Adipocyte (in vitro differentiated cells): ENCODE measurements at regions not wholly inside any gene's neighbourhood (a gene's known extent, or its start where the extent isn't known, plus 50 kb on each side); places are given as distances from the start of the nearest gene placed in this dataset.
A peak's percentile ranks its signal among the peaks of the same experiment; 100 is the strongest.

Source experiments
- DNase-seq: peaks from one replicate; pipeline ENCODE4 v3.0.0-alpha.2; 2015; ENCODE audit warnings: low read depth
- H3K27me3 ChIP-seq: replicated peaks from 2 replicates; pipeline ENCODE4 v1.7.0; 2013; ENCODE audit warnings: mild to moderate bottlenecking, low read length, moderate library complexity; ENCODE audit not compliant: control insufficient read depth, insufficient read depth
- H3K36me3 ChIP-seq: 2 replicates; pipeline ENCODE4 v1.7.0; 2013; ENCODE audit warnings: low read length, mild to moderate bottlenecking, moderate library complexity; ENCODE audit not compliant: control insufficient read depth, insufficient read depth, severe bottlenecking
- H3K4me1 ChIP-seq: 2 replicates; pipeline ENCODE4 v1.7.0; 2013; ENCODE audit warnings: mild to moderate bottlenecking, low read length, moderate library complexity; ENCODE audit not compliant: control insufficient read depth, insufficient read depth
- H3K4me3 ChIP-seq: 2 replicates; pipeline ENCODE4 v1.7.0; 2013; ENCODE audit warnings: mild to moderate bottlenecking, low read length, moderate library complexity
- H3K9ac ChIP-seq: 2 replicates; pipeline ENCODE4 v1.7.0; 2013; ENCODE audit warnings: mild to moderate bottlenecking, low read length, moderate library complexity
- H3K9me3 ChIP-seq: 2 replicates; pipeline ENCODE4 v1.7.0; 2013; ENCODE audit warnings: mild to moderate bottlenecking, low read length, moderate library complexity; ENCODE audit not compliant: control insufficient read depth

GRCh38 chr9:23375511-23375910, 450.5 kb downstream of the ELAVL2 start:
- no peak overlapping the region for H3K4me3 ChIP-seq
- H3K9ac ChIP-seq: peak overlapping the region; percentile 35
- peak; percentile 77 for DNase-seq
- no peaks in the 10 kb centered on the region for H3K36me3 ChIP-seq
- peaks cover 38% of the 10 kb centered on the region for H3K4me1 ChIP-seq
- H3K9me3 ChIP-seq: no peaks in the 10 kb centered on the region
- H3K27me3 ChIP-seq: no peaks in the 10 kb centered on the region

- no peaks in the 10 kb centered on the region for H3K36me3 ChIP-seq
- peak overlapping the region; percentile 72 for H3K9ac ChIP-seq
- H3K4me1 ChIP-seq: peaks cover 43% of the 10 kb centered on the region
- no peaks in the 10 kb centered on the region for H3K9me3 ChIP-seq
- no peaks in the 10 kb centered on the region for H3K27me3 ChIP-seq
- peak overlapping the region; percentile 54 for H3K4me3 ChIP-seq
- no peak for DNase-seq
These were observed 446.2 kb downstream of the ELAVL2 start for GRCh38 chr9:23379842-23380241.

- H3K4me1 ChIP-seq: peaks cover 33% of the 10 kb centered on the region
- peak overlapping the region; percentile 54 for H3K4me3 ChIP-seq
- no peaks in the 10 kb centered on the region for H3K27me3 ChIP-seq
- H3K36me3 ChIP-seq: no peaks in the 10 kb centered on the region
- H3K9me3 ChIP-seq: no peaks in the 10 kb centered on the region
- no peak for DNase-seq
- H3K9ac ChIP-seq: peak overlapping the region; percentile 72
These were observed 445.2 kb downstream of the ELAVL2 start for GRCh38 chr9:23380821-23381220.

GRCh38 chr9:23382418-23382817, 443.6 kb downstream of the ELAVL2 start:
- no peak overlapping the region for H3K9ac ChIP-seq
- H3K9me3 ChIP-seq: no peaks in the 10 kb centered on the region
- H3K27me3 ChIP-seq: no peaks in the 10 kb centered on the region
- no peak for DNase-seq
- peaks cover 26% of the 10 kb centered on the region for H3K4me1 ChIP-seq
- H3K4me3 ChIP-seq: no peak overlapping the region
- no peaks in the 10 kb centered on the region for H3K36me3 ChIP-seq

- no peak overlapping the region for H3K4me3 ChIP-seq
- DNase-seq: no peak
- no peaks in the 10 kb centered on the region for H3K27me3 ChIP-seq
- H3K36me3 ChIP-seq: no peaks in the 10 kb centered on the region
- no peaks in the 10 kb centered on the region for H3K9me3 ChIP-seq
- H3K9ac ChIP-seq: no peak overlapping the region
- H3K4me1 ChIP-seq: no peaks in the 10 kb centered on the region
These were observed 431.9 kb downstream of the ELAVL2 start for GRCh38 chr9:23394189-23394588.

GRCh38 chr9:23408874-23409273, 417.2 kb downstream of the ELAVL2 start:
- Histone ChIP-seq H3K27me3 (no peaks in the 10 kb centered on the region), H3K36me3 (no peaks in the 10 kb centered on the region), H3K4me1 (peaks cover 5% of the 10 kb centered on the region), H3K9me3 (no peaks in the 10 kb centered on the region), H3K4me3 (no peak overlapping the region), H3K9ac (no peak overlapping the region)
- DNase-seq: no peak

- no peaks in the 10 kb centered on the region for H3K9me3 ChIP-seq
- no peaks in the 10 kb centered on the region for H3K27me3 ChIP-seq
- peaks cover 5% of the 10 kb centered on the region for H3K4me1 ChIP-seq
- H3K36me3 ChIP-seq: no peaks in the 10 kb centered on the region
- H3K4me3 ChIP-seq: no peak overlapping the region
- no peak for DNase-seq
- no peak overlapping the region for H3K9ac ChIP-seq
These were observed 414.0 kb downstream of the ELAVL2 start for GRCh38 chr9:23412046-23412445.

- H3K4me1 ChIP-seq: peaks cover 5% of the 10 kb centered on the region
These were observed 413.6 kb downstream of the ELAVL2 start for GRCh38 chr9:23412458-23412857.

GRCh38 chr9:23413541-23413940, 412.5 kb downstream of the ELAVL2 start:
- H3K9me3 ChIP-seq: no peaks in the 10 kb centered on the region
- no peaks in the 10 kb centered on the region for H3K27me3 ChIP-seq
- H3K4me3 ChIP-seq: no peak overlapping the region
- no peak for DNase-seq
- H3K4me1 ChIP-seq: peaks cover 5% of the 10 kb centered on the region
- H3K36me3 ChIP-seq: no peaks in the 10 kb centered on the region
- no peak overlapping the region for H3K9ac ChIP-seq

More at GRCh38 chr9:23412458-23412857, 413.6 kb downstream of the ELAVL2 start:
- H3K36me3 ChIP-seq: no peaks in the 10 kb centered on the region
- H3K9me3 ChIP-seq: no peaks in the 10 kb centered on the region
- no peak overlapping the region for H3K9ac ChIP-seq
- H3K27me3 ChIP-seq: no peaks in the 10 kb centered on the region
- no peak for DNase-seq
- no peak overlapping the region for H3K4me3 ChIP-seq

- no peaks in the 10 kb centered on the region for H3K27me3 ChIP-seq
- H3K36me3 ChIP-seq: no peaks in the 10 kb centered on the region
- no peaks in the 10 kb centered on the region for H3K9me3 ChIP-seq
- no peak for DNase-seq
- no peak overlapping the region for H3K4me3 ChIP-seq
- no peak overlapping the region for H3K9ac ChIP-seq
- no peaks in the 10 kb centered on the region for H3K4me1 ChIP-seq
These were observed 402.0 kb downstream of the ELAVL2 start for GRCh38 chr9:23423999-23424398.

GRCh38 chr9:23426144-23426543, 399.9 kb downstream of the ELAVL2 start:
- H3K9me3 ChIP-seq: no peaks in the 10 kb centered on the region
- DNase-seq: no peak
- H3K9ac ChIP-seq: no peak overlapping the region
- H3K27me3 ChIP-seq: no peaks in the 10 kb centered on the region
- no peaks in the 10 kb centered on the region for H3K36me3 ChIP-seq
- no peak overlapping the region for H3K4me3 ChIP-seq
- H3K4me1 ChIP-seq: no peaks in the 10 kb centered on the region

- Histone ChIP-seq H3K27me3 (no peaks in the 10 kb centered on the region), H3K36me3 (no peaks in the 10 kb centered on the region), H3K9ac (no peak overlapping the region), H3K4me3 (no peak overlapping the region), H3K4me1 (no peaks in the 10 kb centered on the region), H3K9me3 (peaks cover 9% of the 10 kb centered on the region)
- no peak for DNase-seq
These were observed 394.6 kb downstream of the ELAVL2 start for GRCh38 chr9:23431459-23431858.
